Right forelimb (tissue), 1 donor: ENCODE measurements at regions not wholly inside any gene's neighbourhood (a gene's known extent, or its start where the extent isn't known, plus 50 kb on each side); places are given as distances from the start of the nearest gene placed in this dataset.

Experiments used
- DNase-seq: peaks from one replicate; pipeline ENCODE4 v3.0.0-alpha.2; 2018

DNA sequence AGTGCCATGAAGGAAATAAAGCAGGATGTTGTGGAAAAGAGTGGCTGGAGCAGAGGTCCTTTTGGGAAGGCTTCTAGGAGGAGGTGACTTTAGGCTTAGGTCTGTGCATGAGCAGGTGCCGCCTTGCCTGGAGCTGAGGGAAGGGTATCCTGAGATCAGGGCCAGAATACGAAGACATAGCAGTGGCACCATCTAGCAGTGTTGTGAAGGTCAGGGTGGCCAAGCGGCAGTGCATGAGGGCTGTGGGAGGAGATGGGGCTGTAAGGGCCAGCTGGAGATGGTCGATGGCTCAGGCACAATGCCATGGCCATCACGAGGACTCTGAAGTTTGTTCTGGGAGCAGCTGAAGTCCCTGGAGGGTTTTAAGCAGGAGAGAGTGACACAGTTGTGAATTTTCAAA, 219.5 kb downstream of the PTPRU start:
- DNase-seq: peak; percentile 17

DNA sequence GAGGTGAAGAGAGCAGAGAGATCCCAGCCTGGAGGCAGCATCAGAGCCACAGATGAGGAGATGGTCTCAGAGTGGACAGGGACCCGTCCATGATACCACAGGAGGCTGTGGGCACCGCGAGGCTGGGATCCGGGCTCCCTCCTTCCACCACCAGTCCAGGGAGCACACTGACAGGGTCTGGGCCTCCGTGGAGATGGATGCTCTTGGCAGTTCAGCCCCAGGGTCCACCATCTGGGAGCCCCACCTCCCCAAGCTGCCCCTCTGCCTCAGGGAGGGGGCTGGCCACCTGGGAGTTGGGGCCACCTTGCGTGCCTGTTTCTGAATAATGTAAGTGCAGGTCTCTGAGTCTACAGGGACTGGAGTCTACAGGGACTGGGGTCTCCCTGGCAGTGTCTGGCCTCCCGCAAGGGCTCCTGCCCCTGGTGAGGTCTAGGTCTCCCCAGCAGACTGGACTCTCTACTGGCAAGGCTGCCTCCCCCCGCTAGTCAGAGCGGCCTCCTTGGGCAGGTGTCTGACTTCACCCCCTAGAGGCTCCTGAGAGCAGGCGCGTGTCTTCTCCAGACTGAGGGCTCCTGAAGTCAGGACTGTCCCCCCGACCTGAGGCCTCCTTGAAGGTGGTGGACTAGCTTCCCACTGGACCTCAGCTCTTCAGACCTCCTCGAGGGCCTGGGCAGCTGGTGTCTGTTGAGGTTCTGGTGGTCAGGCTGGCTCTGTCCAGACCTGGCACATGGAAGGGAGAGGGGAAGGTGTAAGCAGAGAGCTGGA, 218.5 kb downstream of the PTPRU start:
- peak; percentile 23 for DNase-seq

DNA sequence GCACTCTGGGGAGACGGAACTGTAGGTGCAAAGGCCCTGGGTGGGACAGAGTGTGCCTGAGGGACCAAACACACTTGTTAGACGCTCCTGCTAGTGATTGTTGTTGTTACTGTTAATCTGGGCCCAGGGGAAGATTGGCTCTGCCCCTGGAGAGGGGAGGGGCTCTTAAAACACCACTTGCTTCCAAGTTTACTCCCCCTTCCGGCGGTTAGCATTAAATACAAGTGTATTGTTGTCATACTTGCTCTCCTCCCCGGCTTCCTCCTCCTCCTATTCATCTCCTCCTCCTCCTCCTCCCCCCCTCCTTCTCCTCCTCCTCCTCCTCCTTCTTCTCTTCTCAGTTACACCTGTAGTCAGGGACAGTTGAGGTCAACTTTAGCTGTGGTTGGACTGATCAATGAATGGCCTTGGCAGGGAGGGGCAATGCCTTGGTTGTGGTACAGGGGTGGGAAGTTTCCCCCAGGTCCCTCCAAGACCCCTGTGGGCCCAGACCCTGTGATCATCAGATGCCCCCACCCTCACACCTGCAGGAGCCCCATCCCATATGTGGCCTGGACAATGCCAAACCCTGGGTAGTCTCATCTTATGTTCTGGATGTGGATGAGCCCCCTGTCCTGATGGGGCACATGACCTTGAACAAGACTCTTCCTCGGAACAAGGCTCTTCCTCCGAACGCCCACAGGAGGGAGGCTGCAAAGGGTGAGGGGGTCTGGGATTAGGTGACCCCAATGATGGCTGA, 217.3 kb downstream of the PTPRU start:
- no peak for DNase-seq

DNA sequence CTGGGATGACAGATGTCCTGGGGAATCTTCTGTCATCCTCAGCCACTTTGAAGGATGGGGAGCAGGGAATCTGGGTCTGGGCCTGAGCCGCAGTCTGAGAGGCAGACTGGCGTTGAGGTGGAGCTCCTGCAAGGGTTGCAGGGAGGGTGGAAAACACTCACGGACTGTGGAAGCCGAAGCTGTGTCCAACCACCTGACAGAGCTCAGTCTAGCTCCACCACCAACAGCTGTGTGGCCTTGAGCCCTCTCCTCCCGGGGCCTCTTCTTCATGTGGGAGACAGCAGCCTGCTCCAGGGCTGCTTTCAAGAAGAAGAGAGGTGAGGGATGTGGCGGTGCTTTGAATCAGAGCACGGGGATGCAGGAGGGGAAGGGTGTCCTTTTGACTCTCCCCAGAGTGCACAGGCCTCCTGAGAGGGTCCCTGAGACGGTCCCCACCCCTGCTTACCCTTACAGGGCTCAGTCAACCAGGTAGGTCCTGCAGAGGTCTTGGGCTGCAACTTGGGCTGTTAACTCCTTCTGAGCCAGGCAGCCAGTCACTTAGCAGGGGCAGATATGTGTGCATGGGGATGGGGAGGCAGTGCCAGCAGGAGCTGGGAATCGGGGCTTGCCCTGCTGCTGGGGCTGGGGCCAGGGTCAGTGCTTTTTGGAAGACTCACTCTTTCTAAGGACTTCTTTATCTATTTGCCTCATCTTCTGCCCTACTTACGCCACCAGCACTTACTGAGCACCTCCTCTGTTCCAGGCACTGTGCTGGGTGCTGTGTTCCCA, 216.3 kb downstream of the PTPRU start:
- DNase-seq: no peak

DNA sequence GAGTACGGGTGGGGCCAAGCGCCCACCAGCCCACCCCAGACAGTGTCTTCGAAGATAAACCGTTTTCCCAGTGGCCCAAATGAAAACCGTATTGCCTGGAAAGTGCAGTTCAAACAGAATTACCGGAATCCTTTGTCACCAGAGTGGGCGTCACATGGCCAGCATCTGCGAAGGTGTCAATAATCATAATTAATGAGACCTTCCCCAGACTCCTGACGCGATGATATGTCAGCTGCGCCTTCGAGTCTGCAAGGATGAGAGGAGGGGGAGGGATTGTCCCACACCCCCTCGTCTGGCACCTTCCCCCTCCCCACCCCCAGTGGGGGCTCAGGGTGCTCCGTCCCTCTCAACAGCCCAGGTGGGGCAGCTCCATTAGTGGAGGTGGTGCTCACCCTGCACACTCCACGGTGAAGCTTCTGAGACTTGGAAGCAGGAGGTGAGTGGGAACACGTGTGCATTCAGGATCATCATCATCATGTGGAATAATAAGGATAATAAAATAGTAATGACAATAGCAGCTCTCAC, 215.1 kb downstream of the PTPRU start:
- DNase-seq: no peak

DNA sequence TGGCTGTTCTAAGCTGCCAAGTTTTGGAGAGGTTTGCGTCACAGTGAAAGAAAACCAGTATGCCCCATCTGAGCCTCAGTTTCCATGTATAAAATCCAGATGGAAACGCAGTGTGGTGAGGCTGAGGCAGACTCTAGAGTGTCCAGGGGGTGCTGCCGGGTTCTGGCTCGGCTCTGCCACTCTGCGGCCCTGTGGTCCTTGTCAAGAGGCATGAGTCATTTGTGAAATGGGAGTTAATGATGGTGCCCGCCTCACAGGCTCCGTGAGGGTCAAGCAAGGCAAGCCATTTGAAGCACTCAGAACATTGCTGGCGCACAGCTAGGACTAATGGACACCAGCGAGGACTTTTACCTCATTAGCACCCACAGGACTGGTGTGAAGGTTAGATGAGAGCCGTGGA, 214.3 kb downstream of the PTPRU start:
- no peak for DNase-seq

DNA sequence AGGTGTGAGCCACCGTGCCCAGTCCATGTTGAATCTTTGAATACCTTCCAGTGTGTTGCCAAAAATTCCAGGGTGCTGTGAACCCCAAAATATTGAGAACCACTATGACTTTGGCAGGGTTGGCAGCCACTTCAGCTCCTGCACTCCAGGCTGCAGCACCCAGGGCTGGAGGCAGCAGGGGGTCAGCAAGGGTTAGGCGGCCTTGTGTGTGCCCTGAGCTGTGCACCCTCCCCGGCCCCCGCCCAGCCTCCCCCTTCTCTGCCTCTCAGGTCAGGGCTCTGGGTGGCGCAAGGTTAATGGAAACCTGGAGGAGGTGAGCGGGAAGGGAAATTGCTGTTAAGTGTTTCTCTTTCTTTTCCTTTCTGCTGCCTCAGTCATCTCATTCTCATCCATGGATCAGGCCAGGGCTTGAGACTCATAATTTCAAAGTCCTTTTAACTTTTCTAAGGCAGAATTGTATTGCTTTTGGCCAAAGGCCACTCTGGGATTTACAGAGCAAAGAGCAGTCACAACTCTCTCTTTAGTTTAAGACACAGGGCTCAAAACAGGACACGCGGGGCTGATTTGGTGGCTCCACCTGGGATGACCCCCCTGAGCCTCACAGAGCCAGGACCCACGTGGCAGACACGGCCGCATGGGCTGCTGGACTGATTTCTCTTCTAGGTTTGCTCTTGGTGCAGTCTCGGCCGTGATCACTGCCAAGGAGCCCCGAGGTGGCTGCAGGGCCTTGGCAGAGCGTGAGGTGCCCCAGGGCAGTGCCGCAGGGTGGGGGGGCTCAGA, 212.3 kb downstream of the PTPRU start:
- DNase-seq: no peak

DNA sequence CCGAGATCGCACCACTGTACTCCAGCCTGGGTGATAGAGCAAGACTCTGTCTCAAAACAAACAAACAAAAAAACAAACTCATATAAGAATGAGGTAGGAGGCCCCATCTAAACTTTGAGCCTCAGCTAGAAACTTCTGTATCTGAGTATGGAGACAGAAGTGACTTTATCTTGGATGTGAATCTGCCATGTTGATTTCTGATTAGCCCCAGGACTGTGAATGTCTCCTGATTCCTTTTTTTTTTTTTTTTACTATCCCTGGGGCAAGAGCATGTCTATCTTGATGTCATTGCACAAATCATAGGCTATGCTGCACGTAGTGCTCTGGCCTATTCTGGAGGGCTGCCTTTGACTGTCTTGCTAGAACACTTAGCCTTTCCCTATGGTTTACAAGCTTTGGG, 211.0 kb downstream of the PTPRU start:
- no peak for DNase-seq

DNA sequence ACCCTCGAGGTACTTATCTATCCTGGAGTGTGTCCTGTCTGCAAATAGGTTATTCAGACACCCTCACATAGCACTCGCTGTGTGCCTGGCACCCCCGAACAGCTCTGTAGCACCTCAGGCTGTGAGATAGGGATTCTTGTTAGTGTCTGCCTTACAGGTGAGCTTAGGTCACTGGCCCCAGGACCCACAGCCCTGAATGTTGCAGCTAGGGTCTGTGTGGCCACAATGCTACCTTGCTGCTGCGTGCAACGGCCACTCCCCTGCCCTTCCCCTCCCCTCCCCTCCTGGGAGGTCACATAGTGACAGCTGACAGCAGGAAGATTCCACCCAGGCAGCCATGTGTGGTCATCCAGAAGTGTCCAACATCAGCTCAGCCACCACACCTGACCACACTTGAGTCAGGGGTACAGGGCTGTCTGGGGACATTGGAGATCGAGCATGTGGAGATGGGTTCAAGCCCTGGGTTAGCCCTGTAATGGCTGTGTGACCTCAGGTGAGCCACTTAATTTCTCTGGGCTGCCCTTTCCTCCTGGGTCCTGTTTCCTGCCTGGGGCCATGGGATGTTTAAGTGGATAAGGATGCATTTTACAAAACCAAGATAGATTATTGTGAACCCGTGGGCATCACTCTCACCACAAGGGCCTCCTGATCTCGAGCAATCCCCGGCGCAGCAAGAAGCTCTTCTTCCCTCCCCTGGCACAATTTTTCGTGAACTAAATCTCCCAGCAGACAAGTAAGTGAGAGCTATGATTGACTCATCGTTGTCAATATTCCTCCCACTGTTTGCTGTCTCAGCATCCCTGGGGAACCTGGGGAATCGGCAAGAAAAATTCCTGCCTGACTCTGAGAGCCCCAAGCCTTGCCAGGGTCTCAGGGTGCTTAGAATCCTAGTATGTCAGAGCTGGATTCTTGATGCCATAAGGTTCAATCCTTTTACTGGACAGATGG, 208.7 kb downstream of the PTPRU start:
- no peak for DNase-seq

DNA sequence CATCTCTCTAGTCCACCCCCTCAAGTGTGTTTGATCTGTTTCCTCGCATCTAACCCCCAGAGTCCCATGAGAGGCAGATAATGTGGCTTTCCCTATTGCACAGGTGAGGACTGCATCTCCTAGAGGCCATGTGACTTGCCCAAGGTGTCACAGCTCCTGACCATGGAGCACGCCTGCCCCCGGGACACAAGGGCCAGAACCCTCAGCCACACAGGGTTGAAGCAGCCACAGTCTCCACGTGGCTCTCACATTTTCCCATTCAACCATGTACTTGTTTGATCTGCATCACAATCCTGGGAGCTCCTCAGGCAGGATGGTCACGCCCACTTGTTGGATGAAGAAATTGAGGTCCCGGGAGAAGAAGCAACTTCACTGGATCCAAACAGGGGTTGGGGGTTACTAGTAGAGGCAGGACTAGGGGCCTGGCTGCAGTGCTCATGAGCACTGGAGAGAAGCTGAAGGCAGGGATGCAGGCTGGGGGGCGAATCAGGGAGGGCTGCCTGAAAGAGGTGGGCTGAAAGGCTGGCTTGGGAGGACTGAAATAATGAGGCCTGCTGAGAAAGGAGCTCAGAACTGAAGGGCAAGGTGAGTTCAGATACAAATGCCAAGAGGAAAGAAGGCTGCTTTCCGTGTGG, 207.9 kb downstream of the PTPRU start:
- DNase-seq: no peak

DNA sequence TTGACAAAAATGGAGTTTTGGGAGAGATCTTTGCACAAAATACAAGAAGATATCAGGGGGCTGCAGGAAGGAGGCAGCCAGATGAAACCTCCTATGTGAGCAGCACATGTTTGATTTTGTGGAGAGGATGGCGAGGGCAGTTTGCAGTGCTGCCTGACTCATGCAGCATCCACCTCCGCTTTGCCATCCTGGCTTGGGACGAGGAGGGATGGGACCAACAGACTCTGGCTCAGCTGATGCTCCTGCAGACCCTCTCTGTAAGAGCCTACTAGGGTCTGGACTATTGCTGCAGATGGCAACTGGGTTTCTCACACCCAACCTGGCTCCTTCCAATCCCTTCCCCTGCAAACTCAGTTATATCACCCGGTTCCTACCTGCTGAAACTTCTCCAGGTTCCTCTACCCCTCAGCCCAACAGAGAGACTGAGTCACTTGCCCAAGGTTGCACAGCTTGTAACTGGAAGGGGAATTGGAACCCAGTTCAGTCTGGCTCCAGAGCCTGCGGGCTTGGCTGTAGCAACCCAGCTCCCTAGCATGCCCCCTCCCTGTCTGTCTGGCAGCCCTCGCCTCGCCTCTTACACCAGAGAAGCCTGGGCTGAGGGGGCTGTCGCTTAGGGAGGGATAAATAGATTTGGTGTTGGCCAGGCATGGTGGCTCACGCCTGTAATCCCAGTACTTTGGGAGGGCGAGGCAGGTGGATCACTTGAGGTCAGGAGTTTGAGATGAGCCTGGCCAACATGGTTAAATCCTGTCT, 205.8 kb downstream of the PTPRU start:
- no peak for DNase-seq

DNA sequence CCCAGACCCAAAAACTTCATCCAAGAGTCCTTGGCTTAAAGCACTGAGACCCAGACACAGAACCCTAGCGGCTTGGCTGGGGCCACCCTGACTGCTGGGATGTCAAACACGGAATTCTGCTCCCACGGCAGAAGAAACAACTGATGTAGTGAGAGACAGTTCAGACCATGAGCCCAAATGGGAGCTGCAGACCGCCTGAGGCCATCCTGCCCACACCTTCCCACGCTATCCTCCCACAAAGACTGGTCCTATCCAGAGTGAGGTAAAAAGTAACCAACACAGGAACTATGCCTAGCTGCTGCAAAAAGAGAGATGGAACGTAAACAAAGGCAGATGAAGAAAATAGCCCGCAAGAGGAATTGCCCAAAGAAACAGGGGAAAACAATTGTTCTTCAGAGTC, 203.3 kb downstream of the PTPRU start:
- DNase-seq: peak; percentile 13

DNA sequence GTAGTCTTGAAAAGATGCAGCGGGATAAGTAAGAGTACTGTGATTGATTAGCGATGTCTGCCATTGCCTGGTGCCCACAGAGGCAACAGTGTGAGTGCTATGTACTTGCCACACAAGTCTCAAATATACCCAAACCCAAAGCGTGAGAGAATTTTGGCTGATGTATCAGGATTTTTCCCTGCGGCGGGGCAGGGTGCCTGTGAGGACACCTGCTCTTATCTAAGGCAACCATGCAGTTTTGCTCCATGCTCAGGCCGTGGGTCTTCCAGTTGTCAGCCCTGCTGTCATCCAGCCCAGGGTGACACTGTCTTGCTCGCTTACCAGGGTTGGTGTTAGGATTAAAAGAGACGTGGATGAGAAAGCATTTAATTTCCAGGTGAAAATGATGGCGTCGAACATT, 202.7 kb downstream of the PTPRU start:
- DNase-seq: peak; percentile 17

DNA sequence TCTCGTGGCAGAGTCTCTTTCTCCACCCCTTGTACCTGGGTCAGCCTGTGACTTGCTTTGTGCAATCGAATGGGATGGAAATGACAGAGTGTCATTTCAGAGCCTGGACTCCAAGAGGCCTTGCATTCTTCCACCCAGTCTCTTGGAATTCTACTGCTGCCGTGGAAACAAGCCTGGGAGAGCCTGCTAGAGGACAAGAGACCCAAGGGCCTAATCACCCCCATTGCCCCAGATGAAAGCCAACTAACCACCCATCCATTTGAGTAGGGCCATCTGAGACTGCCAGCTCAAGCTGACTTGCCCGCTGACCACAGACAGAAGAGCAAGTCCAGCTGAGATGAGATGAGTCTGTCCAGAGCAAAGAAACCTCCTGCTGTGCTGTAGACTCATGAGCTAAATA, 201.6 kb downstream of the PTPRU start:
- DNase-seq: no peak

DNA sequence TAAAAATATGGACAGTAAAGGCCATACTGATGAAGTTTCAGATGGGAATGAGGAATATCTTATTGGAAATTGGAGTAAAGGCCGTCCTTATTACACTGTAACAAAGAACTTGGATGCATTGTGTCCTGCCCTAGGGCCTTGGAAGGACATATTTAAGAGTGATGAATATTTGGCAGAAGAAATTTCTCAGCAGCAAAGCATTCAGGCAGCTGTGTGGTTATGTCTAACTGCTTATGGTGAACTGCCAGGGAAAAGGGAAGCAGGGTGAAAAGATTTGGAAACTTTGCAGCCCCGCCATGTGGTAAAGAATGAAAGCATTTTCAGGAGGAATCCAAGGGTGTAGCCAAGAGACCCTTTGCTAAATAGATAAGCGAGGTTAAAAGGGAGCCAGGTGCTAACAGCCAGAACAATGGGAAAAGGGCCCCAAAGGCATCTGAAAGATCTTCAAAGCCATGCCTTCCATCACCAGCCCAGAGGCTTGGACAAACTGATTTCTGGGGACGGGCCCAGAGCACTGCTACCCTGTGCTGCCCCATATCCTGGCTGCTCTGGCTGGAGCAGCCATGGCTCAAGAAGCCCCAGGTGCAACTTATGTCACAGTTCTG, 200.0 kb downstream of the PTPRU start:
- DNase-seq: peak; percentile 41

DNA sequence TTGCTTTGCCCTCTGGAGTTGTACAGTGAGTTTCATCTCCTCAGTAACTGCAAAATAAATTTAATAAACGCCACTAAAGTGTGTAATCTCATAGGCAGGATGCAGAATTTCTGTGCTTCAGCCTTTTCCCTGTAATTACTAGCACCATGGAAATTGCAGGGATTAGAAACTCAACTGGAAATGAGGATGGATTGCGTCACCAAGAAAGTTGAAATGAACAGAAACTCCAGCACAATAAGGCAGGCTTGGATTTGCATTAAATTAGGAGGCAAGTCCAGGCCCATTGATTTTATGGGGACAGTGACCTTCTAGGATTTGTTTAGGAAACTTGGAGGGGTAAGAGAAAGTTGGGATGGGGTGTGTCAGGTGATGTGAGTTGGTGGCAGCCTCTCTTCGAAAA, 197.5 kb downstream of the PTPRU start:
- DNase-seq: no peak

DNA sequence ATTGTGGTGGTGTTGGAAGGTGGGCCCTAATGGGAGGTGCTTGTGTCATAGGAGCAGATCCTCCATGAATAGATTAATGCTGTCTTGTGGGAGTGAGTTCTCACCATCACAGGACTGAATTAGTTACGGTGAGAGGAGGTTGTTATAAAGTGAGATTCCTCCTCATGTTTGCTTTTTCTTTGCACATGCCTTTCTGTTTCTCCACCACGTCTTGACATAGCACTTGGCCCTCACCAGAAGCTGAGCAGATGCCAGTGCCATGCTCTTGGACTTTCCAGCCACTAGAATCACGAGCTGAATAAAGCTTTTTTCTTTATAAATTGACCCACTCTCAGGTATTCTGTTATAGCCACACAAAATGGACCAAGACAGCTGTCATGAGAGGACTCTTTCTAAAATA, 194.8 kb downstream of the PTPRU start:
- DNase-seq: no peak

DNA sequence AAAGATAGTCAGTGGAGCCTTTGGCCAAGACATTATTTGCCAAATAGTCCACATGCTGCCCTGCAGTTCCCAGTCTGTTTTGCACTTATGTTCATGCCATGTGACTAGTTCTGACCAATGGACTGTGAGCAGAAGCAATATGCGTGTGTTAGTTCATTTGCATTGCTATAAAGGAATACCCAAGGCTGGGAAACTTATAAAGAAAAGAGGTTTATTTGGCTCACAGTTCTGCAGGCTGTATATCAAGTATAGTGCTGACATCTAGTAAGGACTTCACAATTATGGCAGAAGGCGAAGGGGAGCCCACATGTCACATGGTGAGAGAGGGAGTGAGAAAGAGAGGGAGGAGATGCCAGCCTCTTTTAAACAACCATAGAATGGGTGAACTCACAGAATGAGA, 193.3 kb downstream of the PTPRU start:
- DNase-seq: no peak

DNA sequence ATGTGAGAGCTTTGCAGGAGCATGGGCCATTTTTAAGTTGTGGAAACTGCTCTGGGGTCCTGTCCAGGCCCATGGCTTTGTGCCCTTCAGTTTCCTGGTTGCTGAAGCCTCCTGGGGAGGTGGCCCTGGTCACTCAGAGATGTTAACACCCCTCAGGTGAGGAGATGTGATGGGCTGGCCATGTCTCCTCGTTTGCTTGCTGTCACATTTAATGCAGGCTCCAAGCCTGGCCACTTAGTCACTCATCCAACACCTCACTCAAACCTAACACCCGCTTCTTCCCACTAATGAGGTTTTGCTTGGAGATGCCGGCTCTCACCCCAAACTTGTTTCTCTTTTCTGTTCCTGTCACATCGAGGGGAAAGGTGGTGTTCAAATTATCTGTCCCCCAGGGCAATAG, 192.7 kb downstream of the PTPRU start:
- no peak for DNase-seq

DNA sequence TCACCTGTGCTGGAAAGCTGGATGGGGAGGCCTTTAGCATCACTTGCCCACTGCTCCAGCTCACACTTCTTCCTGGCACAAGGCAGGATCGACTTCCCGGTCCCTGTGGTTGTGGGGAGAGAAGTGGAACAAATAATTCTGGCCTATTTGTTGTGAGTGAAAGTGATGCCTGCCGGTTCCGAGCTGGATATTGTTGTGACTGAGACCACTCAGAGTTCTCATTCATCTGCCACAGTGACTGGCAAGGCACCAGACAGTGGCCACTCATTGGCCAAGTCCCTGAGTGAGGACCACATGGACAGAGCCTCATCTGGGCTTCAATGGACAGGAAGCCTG, 191.9 kb downstream of the PTPRU start:
- DNase-seq: no peak
